Hippocampal formation (tissue), 2 donors: ENCODE measurements at regions not wholly inside any gene's neighbourhood (a gene's known extent, or its start where the extent isn't known, plus 50 kb on each side); places are given as distances from the start of the nearest gene placed in this dataset.

Source experiments
- DNase-seq, 2 donors: peaks; one replicate each; lab custom pipeline; 2025; lab: John Stamatoyannopoulos, UW

- no peak for DNase-seq
These were observed 94.6 kb downstream of the F11 start for GRCh38 chr4:186360551-186360950.

- no peak for DNase-seq
These were observed 85.7 kb downstream of the F11 start for GRCh38 chr4:186351668-186352194.

- DNase-seq = no peak
These were observed 82.4 kb downstream of the F11 start for GRCh38 chr4:186348433-186348832.

- DNase-seq = no peak
These were observed 81.8 kb downstream of the F11 start for GRCh38 chr4:186347743-186348142.

GRCh38 chr4:186345184-186345583 lies 79.2 kb downstream of the F11 start:
- no peak for DNase-seq

- DNase-seq = no peak
These were observed 76.6 kb downstream of the F11 start for GRCh38 chr4:186342582-186342981.

- DNase-seq = no peak
These were observed 75.7 kb downstream of the F11 start for GRCh38 chr4:186341655-186342054.
